H1 (cell line): ENCODE measurements at regions not wholly inside any gene's neighbourhood (a gene's known extent, or its start where the extent isn't known, plus 50 kb on each side); places are given as distances from the start of the nearest gene placed in this dataset.

Experiments
- CTCF ChIA-PET: fragments of 300-600 bp; sonication (Branson Sonifier 250); formaldehyde crosslinking; loops from one replicate; lab custom pipeline; 2021; ENCODE audit not compliant: partially characterized antibody; lab: Charles Lee
- POLR2A ChIA-PET: fragments of 300-600 bp; sonication (Branson Sonifier 250); formaldehyde crosslinking; loops from one replicate; lab custom pipeline; 2021; ENCODE audit warnings: inconsistent platforms; ENCODE audit not compliant: partially characterized antibody; lab: Charles Lee
- DNase-seq, 2 experiments: peaks; one replicate each; pipeline versions ENCODE4 v3.0.0 to v3.0.0-alpha.2; 2010 to 2022; ENCODE audit warnings: low spot score in 2 of 2, low read depth in 1 of 2, mixed read lengths in 1 of 2
- FAIRE-seq: peaks from 2 replicates; lab custom pipeline; 2011; peaks lifted over from hg19 to GRCh38; lab: Jason Lieb, UNC
- H2AFZ ChIP-seq: 2 replicates; pipeline ENCODE4 v1.8.1; 2012; ENCODE audit warnings: low read length, inconsistent platforms
- H2AK5ac ChIP-seq: 2 replicates; pipeline ENCODE4 v1.6.1; 2013; ENCODE audit warnings: low read depth, low read length
- H2BK120ac ChIP-seq: replicated peaks from 2 replicates; pipeline ENCODE3; 2013; ENCODE audit warnings: low read depth, low read length, inconsistent platforms
- H2BK12ac ChIP-seq: 2 replicates; pipeline ENCODE4 v1.6.1; 2013; ENCODE audit warnings: low read depth, low read length
- H2BK15ac ChIP-seq: 2 replicates; pipeline ENCODE4 v1.6.1; 2013; ENCODE audit warnings: low read length
- H2BK20ac ChIP-seq: 2 replicates; pipeline ENCODE4 v1.6.1; 2013; ENCODE audit warnings: low read length
- H2BK5ac ChIP-seq: 2 replicates; pipeline ENCODE4 v1.6.1; 2013; ENCODE audit warnings: low read depth, low read length
- H3K14ac ChIP-seq: 2 replicates; pipeline ENCODE4 v1.6.1; 2013; ENCODE audit warnings: inconsistent platforms; ENCODE audit not compliant: insufficient read length
- H3K18ac ChIP-seq: 2 replicates; pipeline ENCODE4 v1.6.1; 2013; ENCODE audit warnings: low read length; ENCODE audit errors: extremely low read depth
- H3K23ac ChIP-seq: 2 replicates; pipeline ENCODE4 v1.6.1; 2013; ENCODE audit warnings: inconsistent platforms; ENCODE audit not compliant: insufficient read length
- H3K23me2 ChIP-seq: 2 replicates; pipeline ENCODE4 v1.6.1; 2013; ENCODE audit warnings: low read depth, low read length
- H3K27ac ChIP-seq: 2 replicates; pipeline ENCODE4 v1.6.1; 2011; ENCODE audit warnings: low read depth, low read length, inconsistent platforms
- H3K27me3 ChIP-seq, 4 experiments: replicated peaks in 1 of 4; 1 replicate in 1 of 4; 2 replicates in 3 of 4; pipeline versions ENCODE4 v1.6.1 to v1.8.1; 2011 to 2013; ENCODE audit warnings: low read length in 3 of 4, mild to moderate bottlenecking in 3 of 4, inconsistent platforms in 2 of 4, mixed read lengths in 2 of 4, moderate library complexity in 1 of 4; ENCODE audit not compliant: control insufficient read depth in 3 of 4, insufficient read depth in 3 of 4; ENCODE audit errors: extremely low read depth in 1 of 4
- H3K36me3 ChIP-seq, 4 experiments: 2 replicates each; pipeline versions ENCODE4 v1.6.1 to v1.8.1; 2011 to 2013; ENCODE audit warnings: mild to moderate bottlenecking in 4 of 4, low read length in 3 of 4, moderate library complexity in 2 of 4, control low read depth in 1 of 4, inconsistent platforms in 1 of 4; ENCODE audit not compliant: insufficient read depth in 4 of 4, control insufficient read depth in 2 of 4
- H3K4ac ChIP-seq: replicated peaks from 2 replicates; pipeline ENCODE3; 2013; ENCODE audit warnings: low read length, low read depth, mixed read lengths, inconsistent platforms; ENCODE audit not compliant: insufficient read length
- H3K4me1 ChIP-seq, 4 experiments: replicated peaks in 1 of 4; 1 replicate in 1 of 4; 2 replicates in 3 of 4; pipeline versions ENCODE4 v1.6.1 to v1.8.1; 2011 to 2013; ENCODE audit warnings: low read length in 3 of 4, inconsistent platforms in 2 of 4, mixed read lengths in 1 of 4; ENCODE audit not compliant: insufficient read depth in 4 of 4, control insufficient read depth in 3 of 4
- H3K4me2 ChIP-seq, 2 experiments: 2 replicates each; pipeline versions ENCODE4 v1.6.1 to v1.8.1; 2011 to 2013; ENCODE audit warnings: low read depth in 2 of 2, low read length in 2 of 2, control low read depth in 1 of 2, inconsistent platforms in 1 of 2, mild to moderate bottlenecking in 1 of 2; ENCODE audit not compliant: insufficient read depth in 1 of 2
- H3K4me3 ChIP-seq, 4 experiments: fragments of 200-600, 300-600 bp in 1 of 4; sonication (generic), shearing (Covaris generic), sonication (Bioruptor Twin) in 1 of 4; 2 replicates each; pipeline versions ENCODE4 v1.5.1 to v1.8.1; 2011 to 2016; ENCODE audit warnings: low read length in 4 of 4, low read depth in 3 of 4, control low read depth in 2 of 4, inconsistent platforms in 2 of 4, mild to moderate bottlenecking in 2 of 4, mixed read lengths in 1 of 4, moderate library complexity in 1 of 4; ENCODE audit not compliant: insufficient read depth in 2 of 4; ENCODE audit errors: extremely low read depth in 1 of 4
- H3K56ac ChIP-seq: replicated peaks from 2 replicates; pipeline ENCODE3; 2013; ENCODE audit warnings: low read depth, mild to moderate bottlenecking, mixed read lengths, low read length, inconsistent platforms; ENCODE audit not compliant: insufficient read length
- H3K79me1 ChIP-seq: 2 replicates; pipeline ENCODE4 v1.6.1; 2013; ENCODE audit warnings: low read depth, low read length, control low read depth
- H3K79me2 ChIP-seq, 2 experiments: 2 replicates each; pipeline versions ENCODE4 v1.6.1 to v1.8.1; 2012 to 2013; ENCODE audit warnings: low read length in 2 of 2, mild to moderate bottlenecking in 2 of 2, inconsistent platforms in 1 of 2; ENCODE audit not compliant: insufficient read depth in 2 of 2, control insufficient read depth in 1 of 2
- H3K9ac ChIP-seq, 4 experiments: replicated peaks in 1 of 4; 1 replicate in 1 of 4; 2 replicates in 3 of 4; pipeline versions ENCODE4 v1.6.1 to v1.8.1; 2011 to 2013; ENCODE audit warnings: low read depth in 3 of 4, low read length in 3 of 4, control low read depth in 2 of 4, mild to moderate bottlenecking in 2 of 4, moderate library complexity in 2 of 4, inconsistent platforms in 1 of 4; ENCODE audit errors: extremely low read depth in 1 of 4
- H3K9me3 ChIP-seq, 2 experiments: 2 replicates each; pipeline versions ENCODE4 v1.6.1 to v1.8.1; 2012 to 2013; ENCODE audit warnings: mild to moderate bottlenecking in 2 of 2, moderate library complexity in 2 of 2, control low read depth in 1 of 2, inconsistent platforms in 1 of 2, low read depth in 1 of 2, low read length in 1 of 2, mixed read lengths in 1 of 2; ENCODE audit not compliant: insufficient read depth in 2 of 2
- H4K20me1 ChIP-seq, 2 experiments: replicated peaks in 1 of 2; 2 replicates each; pipeline versions ENCODE3 to v1.8.1; 2011 to 2013; ENCODE audit warnings: inconsistent platforms in 2 of 2, low read length in 2 of 2, mild to moderate bottlenecking in 1 of 2; ENCODE audit not compliant: insufficient read depth in 2 of 2, control insufficient read depth in 1 of 2
- H4K5ac ChIP-seq: 2 replicates; pipeline ENCODE4 v1.6.1; 2013; ENCODE audit warnings: low read length, low read depth, mixed read lengths, inconsistent platforms; ENCODE audit not compliant: insufficient read length
- H4K8ac ChIP-seq: 2 replicates; pipeline ENCODE4 v1.8.0; 2013; ENCODE audit warnings: mild to moderate bottlenecking, moderate library complexity, low read length, inconsistent platforms; ENCODE audit not compliant: insufficient read depth; ENCODE audit errors: extremely low read depth
- H4K91ac ChIP-seq: replicated peaks from 2 replicates; pipeline ENCODE3; 2013; ENCODE audit warnings: low read length, mixed read lengths, inconsistent platforms; ENCODE audit not compliant: insufficient read length
- BACH1 ChIP-seq: IDR thresholded peaks from 2 replicates; pipeline ENCODE4 v1.6.1; 2012; ENCODE audit warnings: low read length, improper control_type of control experiment
- FOSL1 ChIP-seq: IDR thresholded peaks from 2 replicates; pipeline ENCODE4 v1.6.1; 2011; ENCODE audit warnings: mild to moderate bottlenecking, low read depth, low read length, moderate library complexity; ENCODE audit not compliant: insufficient read depth
- JUN ChIP-seq: IDR thresholded peaks from 2 replicates; pipeline ENCODE4 v1.6.1; 2011; ENCODE audit warnings: low read depth, mild to moderate bottlenecking, improper control_type of control experiment, low read length
- NRF1 ChIP-seq: IDR thresholded peaks from 2 replicates; pipeline ENCODE4 v1.6.1; 2011; ENCODE audit warnings: mild to moderate bottlenecking, low read depth, low read length, improper control_type of control experiment
- YY1 ChIP-seq: IDR thresholded peaks from 2 replicates; pipeline ENCODE4 v1.6.1; 2011; ENCODE audit warnings: low read depth, mild to moderate bottlenecking, low read length
- WGBS, 2 experiments: shearing (Covaris generic) in 1 of 2; methylation state at CpG; one replicate each; pipeline versions ENCODE4 v1.1.6 to v1.1.7; 2013 to 2015; ENCODE audit warnings: low lambda C conversion rate in 2 of 2, mixed read lengths in 2 of 2, inconsistent platforms in 1 of 2, low coverage in 1 of 2, missing lambda C conversion rate in 1 of 2; ENCODE audit not compliant: insufficient replicate concordance in 2 of 2, insufficient coverage in 1 of 2, insufficient read length in 1 of 2; ENCODE audit errors: extremely low coverage in 1 of 2, missing lambda C conversion rate in 1 of 2; 5-methylcytosine and 5-hydroxymethylcytosine counted together
- TF ChIP-seq, protein P1 (sequence below), 3 experiments: IDR thresholded peaks; 1 replicate in 2 of 3; 2 replicates in 1 of 3; pipeline versions ENCODE4 v1.5.1 to v1.6.1; 2011; ENCODE audit warnings: low read length in 3 of 3, mild to moderate bottlenecking in 3 of 3, inconsistent platforms in 2 of 3, low read depth in 1 of 3, moderate library complexity in 1 of 3; ENCODE audit not compliant: insufficient read depth in 1 of 3; ENCODE audit errors: control extremely low read depth in 1 of 3
- TF ChIP-seq, protein P2 (sequence below): IDR thresholded peaks from 2 replicates; pipeline ENCODE4 v1.6.1; 2011; ENCODE audit warnings: low read depth, mild to moderate bottlenecking, low read length; ENCODE audit not compliant: insufficient read depth
- TF ChIP-seq, protein P3 (sequence below): IDR thresholded peaks from 2 replicates; pipeline ENCODE4 v1.6.1; 2011; ENCODE audit warnings: low read length, improper control_type of control experiment

DNA sequence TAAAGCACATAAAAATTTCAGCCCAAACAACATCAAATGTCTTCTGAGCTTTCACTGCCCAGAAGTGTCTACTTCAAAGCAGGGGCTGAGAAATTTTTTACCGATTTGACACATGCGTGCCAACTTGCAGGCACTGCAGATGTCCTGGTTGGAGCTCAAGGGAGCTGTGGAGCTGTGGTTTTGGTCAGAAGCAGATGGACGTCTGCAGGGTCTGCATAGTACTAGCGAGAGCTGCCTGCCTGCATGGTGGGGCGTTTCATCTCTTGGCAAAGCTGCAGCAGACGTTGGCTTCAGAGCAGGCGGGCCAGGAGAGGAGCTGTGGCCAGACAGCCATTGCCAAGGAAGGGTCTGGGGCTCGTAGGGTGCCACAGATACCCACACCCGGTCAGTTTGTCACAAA, 296.7 kb downstream of the GLRX3 start:
- Histone ChIP-seq H4K8ac (no peak overlapping the region), H2BK15ac (no peak overlapping the region), H2AK5ac (no peak overlapping the region), H3K23me2 (no peaks in the 10 kb centered on the region), H2BK12ac (no peak overlapping the region), H3K4me3 (no peak overlapping the region), H3K9me3 (no peaks in the 10 kb centered on the region; a peak in 2 of 4 replicates), H3K79me1 (no peaks in the 10 kb centered on the region), H3K14ac (no peak overlapping the region), H3K27ac (no peak overlapping the region), H3K4me1 (no peaks in the 10 kb centered on the region), H4K5ac (no peak overlapping the region), H2BK20ac (no peak overlapping the region), H3K4me2 (no peak overlapping the region), H2BK5ac (no peak overlapping the region), H3K18ac (no peak overlapping the region), H3K9ac (no peak overlapping the region), H2AFZ (no peak overlapping the region), H3K27me3 (no peaks in the 10 kb centered on the region), H3K56ac (no peak overlapping the region), H3K4ac (no peak overlapping the region), H4K20me1 (no peaks in the 10 kb centered on the region), H4K91ac (no peak overlapping the region), H3K79me2 (no peaks in the 10 kb centered on the region), H3K36me3 (no peaks in the 10 kb centered on the region), H3K23ac (no peak overlapping the region), H2BK120ac (no peak overlapping the region)
- WGBS, 2 experiments = 88% methylated on average over 9 of the region's 9 CpGs; no CpG with 5 or more reads in 1 of the 2 experiments
- peak in 1 of 2 experiments; percentile 14 for DNase-seq
- ChIA-PET POLR2A (no interaction called here), CTCF (interaction anchor here (3.8 kb wide), 1 partner anchor 9 kb away, joined by 13 read pairs; no protein-coding TSS in a partner anchor)
- no peak for TF ChIP-seq YY1
- TF ChIP-seq, protein P1, sequence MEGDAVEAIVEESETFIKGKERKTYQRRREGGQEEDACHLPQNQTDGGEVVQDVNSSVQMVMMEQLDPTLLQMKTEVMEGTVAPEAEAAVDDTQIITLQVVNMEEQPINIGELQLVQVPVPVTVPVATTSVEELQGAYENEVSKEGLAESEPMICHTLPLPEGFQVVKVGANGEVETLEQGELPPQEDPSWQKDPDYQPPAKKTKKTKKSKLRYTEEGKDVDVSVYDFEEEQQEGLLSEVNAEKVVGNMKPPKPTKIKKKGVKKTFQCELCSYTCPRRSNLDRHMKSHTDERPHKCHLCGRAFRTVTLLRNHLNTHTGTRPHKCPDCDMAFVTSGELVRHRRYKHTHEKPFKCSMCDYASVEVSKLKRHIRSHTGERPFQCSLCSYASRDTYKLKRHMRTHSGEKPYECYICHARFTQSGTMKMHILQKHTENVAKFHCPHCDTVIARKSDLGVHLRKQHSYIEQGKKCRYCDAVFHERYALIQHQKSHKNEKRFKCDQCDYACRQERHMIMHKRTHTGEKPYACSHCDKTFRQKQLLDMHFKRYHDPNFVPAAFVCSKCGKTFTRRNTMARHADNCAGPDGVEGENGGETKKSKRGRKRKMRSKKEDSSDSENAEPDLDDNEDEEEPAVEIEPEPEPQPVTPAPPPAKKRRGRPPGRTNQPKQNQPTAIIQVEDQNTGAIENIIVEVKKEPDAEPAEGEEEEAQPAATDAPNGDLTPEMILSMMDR (IDR thresholded peaks at IDR 0.05; ENCODE audit: control extremely low read depth in 1 of 3, insufficient read depth in 1 of 3, low read depth in 1 of 3, low read length in 3 of 3) = no peak
- TF ChIP-seq FOSL1 = no peak
- TF ChIP-seq BACH1 = no peak
- TF ChIP-seq, protein P2, sequence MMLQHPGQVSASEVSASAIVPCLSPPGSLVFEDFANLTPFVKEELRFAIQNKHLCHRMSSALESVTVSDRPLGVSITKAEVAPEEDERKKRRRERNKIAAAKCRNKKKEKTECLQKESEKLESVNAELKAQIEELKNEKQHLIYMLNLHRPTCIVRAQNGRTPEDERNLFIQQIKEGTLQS = no peak
- no peak for TF ChIP-seq JUN
- TF ChIP-seq, protein P3, sequence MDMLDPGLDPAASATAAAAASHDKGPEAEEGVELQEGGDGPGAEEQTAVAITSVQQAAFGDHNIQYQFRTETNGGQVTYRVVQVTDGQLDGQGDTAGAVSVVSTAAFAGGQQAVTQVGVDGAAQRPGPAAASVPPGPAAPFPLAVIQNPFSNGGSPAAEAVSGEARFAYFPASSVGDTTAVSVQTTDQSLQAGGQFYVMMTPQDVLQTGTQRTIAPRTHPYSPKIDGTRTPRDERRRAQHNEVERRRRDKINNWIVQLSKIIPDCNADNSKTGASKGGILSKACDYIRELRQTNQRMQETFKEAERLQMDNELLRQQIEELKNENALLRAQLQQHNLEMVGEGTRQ = no peak
- TF ChIP-seq NRF1 = no peak
- FAIRE-seq = no peak
